Activated CD8-positive, alpha-beta memory T cell treated with anti-CD3 and anti-CD28 coated beads, Interleukin-2, amount 50 U/mL, for 48 hours (primary cell): ENCODE measurements at regions not wholly inside any gene's neighbourhood (a gene's known extent, or its start where the extent isn't known, plus 50 kb on each side); places are given as distances from the start of the nearest gene placed in this dataset.
A peak's percentile ranks its signal among the peaks of the same experiment; 100 is the strongest.
"Not testable (repeated sequence)": the region's sequence is repeated elsewhere in the genome, so short reads cannot be mapped to it uniquely, and the experiment has no call there.

ENCODE experiments used
- DNase-seq: peaks from one replicate; pipeline ENCODE4 v3.0.0-alpha.2; 2020

- DNase-seq = no peak
Observed at GRCh38 chr17:83159204-83160049, 80.0 kb downstream of the METRNL start.

GRCh38 chr17:83160443-83161297, 81.3 kb downstream of the METRNL start:
- peak; percentile 47 for DNase-seq

- peak; percentile 42 for DNase-seq
Observed at GRCh38 chr17:83161298-83162034, 82.1 kb downstream of the METRNL start.

- peak; percentile 30 for DNase-seq
Observed at GRCh38 chr17:83162035-83162745, 82.8 kb downstream of the METRNL start.

GRCh38 chr17:83164490-83164889, 85.1 kb downstream of the METRNL start:
- no peak for DNase-seq

- DNase-seq = peak; percentile 23
Observed at GRCh38 chr17:83170571-83171260, 91.3 kb downstream of the METRNL start.

- DNase-seq = peak; percentile 42
Observed at GRCh38 chr17:83171661-83172060, 92.3 kb downstream of the METRNL start.

GRCh38 chr17:83172099-83172498, 92.7 kb downstream of the METRNL start:
- peak; percentile 33 for DNase-seq

- not testable (repeated sequence) for DNase-seq
Observed at GRCh38 chr17:83172646-83173045, 93.2 kb downstream of the METRNL start.

GRCh38 chr17:83173180-83173913, 93.9 kb downstream of the METRNL start:
- DNase-seq = not testable (repeated sequence)

GRCh38 chr17:83173914-83174361, 94.5 kb downstream of the METRNL start:
- peak; percentile 44 for DNase-seq

- peak; percentile 39 for DNase-seq
Observed at GRCh38 chr17:83174362-83175118, 95.1 kb downstream of the METRNL start.

GRCh38 chr17:83175119-83175821, 95.9 kb downstream of the METRNL start:
- peak; percentile 36 for DNase-seq

- DNase-seq = peak; percentile 40
Observed at GRCh38 chr17:83175822-83176622, 96.6 kb downstream of the METRNL start.

- peak; percentile 33 for DNase-seq
Observed at GRCh38 chr17:83176623-83177583, 97.5 kb downstream of the METRNL start.

GRCh38 chr17:83177611-83178532, 98.5 kb downstream of the METRNL start:
- DNase-seq = no peak
